ENCODE measurements at regions not wholly inside any gene's neighbourhood (a gene's known extent, or its start where the extent isn't known, plus 50 kb on each side); places are given as distances from the start of the nearest gene placed in this dataset.

DNA sequence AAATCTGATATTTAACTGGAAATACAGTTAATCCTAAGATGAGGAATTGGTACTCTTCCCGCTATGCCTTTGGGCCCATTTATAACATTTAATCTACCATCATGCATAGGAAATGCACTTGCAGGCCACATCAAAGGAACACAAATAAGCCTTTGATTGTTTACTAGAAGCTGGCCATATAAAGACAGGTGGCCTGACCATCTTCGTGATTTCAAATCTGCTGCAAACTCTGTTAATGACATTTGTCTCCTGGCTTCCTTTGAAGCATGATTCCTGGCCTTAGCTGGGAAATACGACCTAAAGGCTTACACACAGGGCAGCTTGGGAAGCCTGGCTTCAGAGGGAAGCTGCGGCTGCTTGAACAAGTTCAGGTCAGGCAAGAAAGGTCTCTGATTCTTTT is 552.1 kb downstream of the CDH26 start:
- no peak overlapping the region for H2AK5ac ChIP-seq (ENCODE audit: low read depth, low read length)
- H4K8ac ChIP-seq (ENCODE audit: extremely low read depth, insufficient read depth, low read length): no peak overlapping the region
- ChIA-PET CTCF (ENCODE audit: partially characterized antibody) (no interaction called here), POLR2A (ENCODE audit: partially characterized antibody) (no interaction called here)
- no peak overlapping the region for H2BK20ac ChIP-seq (ENCODE audit: low read length)
- H3K9me3 ChIP-seq (ENCODE audit: insufficient read depth in 2 of 2, low read depth in 1 of 2, low read length in 1 of 2): no peaks in the 10 kb centered on the region
- H2BK120ac ChIP-seq (replicated peaks; ENCODE audit: low read depth, low read length): no peak overlapping the region
- H3K36me3 ChIP-seq (ENCODE audit: control insufficient read depth in 2 of 4, insufficient read depth in 4 of 4, low read length in 3 of 4): no peaks in the 10 kb centered on the region
- H4K5ac ChIP-seq (ENCODE audit: insufficient read length, low read depth, low read length): no peak overlapping the region
- no peak overlapping the region for H3K4ac ChIP-seq (replicated peaks; ENCODE audit: insufficient read length, low read depth, low read length)
- no peak for FAIRE-seq
- 88% methylated on average over 4 of the region's 4 CpGs; no CpG with 5 or more reads in 1 of the 2 experiments for WGBS, 2 experiments (ENCODE audit: extremely low coverage in 1 of 2, insufficient coverage in 1 of 2, insufficient read length in 1 of 2, insufficient replicate concordance in 2 of 2, low coverage in 1 of 2, low lambda C conversion rate in 2 of 2, missing lambda C conversion rate in 1 of 2)
- H2BK5ac ChIP-seq (ENCODE audit: low read depth, low read length): no peak overlapping the region
- DNase-seq (ENCODE audit: low read depth in 1 of 2, low spot score in 2 of 2): no peak
- peaks cover 2 to 5% (median 3%) of the 10 kb centered on the region in 4 experiments; a peak in 2 of 7 replicates for H3K4me1 ChIP-seq (replicated peaks in 1 of 4; ENCODE audit: control insufficient read depth in 3 of 4, insufficient read depth in 4 of 4, low read length in 3 of 4)
- no peak overlapping the region for H3K4me2 ChIP-seq (ENCODE audit: insufficient read depth in 1 of 2, low read depth in 2 of 2, low read length in 2 of 2)
- H3K18ac ChIP-seq (ENCODE audit: extremely low read depth, low read length): no peak overlapping the region
- no peak overlapping the region for H2BK12ac ChIP-seq (ENCODE audit: low read depth, low read length)
- no peak overlapping the region for H3K14ac ChIP-seq (ENCODE audit: insufficient read length)
- no peak overlapping the region for H2BK15ac ChIP-seq (ENCODE audit: low read length)
- H3K4me3 ChIP-seq (ENCODE audit: extremely low read depth in 1 of 4, insufficient read depth in 2 of 4, low read depth in 3 of 4, low read length in 4 of 4): no peak overlapping the region
- no peaks in the 10 kb centered on the region for H3K79me2 ChIP-seq (ENCODE audit: control insufficient read depth in 1 of 2, insufficient read depth in 2 of 2, low read length in 2 of 2)
- H3K27ac ChIP-seq (ENCODE audit: low read depth, low read length): no peak overlapping the region
- H3K23me2 ChIP-seq (ENCODE audit: low read depth, low read length): no peaks in the 10 kb centered on the region
- no peak overlapping the region for H3K56ac ChIP-seq (replicated peaks; ENCODE audit: insufficient read length, low read depth, low read length)
- H3K79me1 ChIP-seq (ENCODE audit: low read depth, low read length): no peaks in the 10 kb centered on the region
- no peak overlapping the region for H4K91ac ChIP-seq (replicated peaks; ENCODE audit: insufficient read length, low read length)
- H3K9ac ChIP-seq (replicated peaks in 1 of 4; ENCODE audit: extremely low read depth in 1 of 4, low read depth in 3 of 4, low read length in 3 of 4): no peak overlapping the region
- no peak overlapping the region for H2AFZ ChIP-seq (ENCODE audit: low read length)
- no peaks in the 10 kb centered on the region; a peak in 1 of 7 replicates for H3K27me3 ChIP-seq (replicated peaks in 1 of 4; ENCODE audit: control insufficient read depth in 3 of 4, extremely low read depth in 1 of 4, insufficient read depth in 3 of 4, low read length in 3 of 4)
- no peaks in the 10 kb centered on the region for H4K20me1 ChIP-seq (replicated peaks in 1 of 2; ENCODE audit: control insufficient read depth in 1 of 2, insufficient read depth in 2 of 2, low read length in 2 of 2)
- H3K23ac ChIP-seq (ENCODE audit: insufficient read length): no peak overlapping the region
- TF ChIP-seq SUZ12 (IDR thresholded peaks at IDR 0.05; ENCODE audit: low read length) (no peak), KDM4A (IDR thresholded peaks at IDR 0.05; ENCODE audit: low read depth, low read length, severe bottlenecking) (no peak), SP2 (IDR thresholded peaks at IDR 0.05; ENCODE audit: low read length) (no peak), SRF (IDR thresholded peaks at IDR 0.05; ENCODE audit: low read depth, low read length) (no peak), BACH1 (IDR thresholded peaks at IDR 0.05; ENCODE audit: low read length) (no peak), KDM5A (IDR thresholded peaks at IDR 0.05; ENCODE audit: low read length) (no peak), POLR2AphosphoS5 (IDR thresholded peaks at IDR 0.05; ENCODE audit: low read depth, low read length) (no peak), ASH2L (IDR thresholded peaks at IDR 0.05; ENCODE audit: low read length) (no peak), CHD1 (IDR thresholded peaks at IDR 0.05; ENCODE audit: low read depth, low read length) (no peak), GABPA (IDR thresholded peaks at IDR 0.05; ENCODE audit: borderline replicate concordance, insufficient read depth, low read length) (no peak), SP1 (IDR thresholded peaks at IDR 0.05; ENCODE audit: low read depth, low read length) (no peak)
- TF ChIP-seq, protein P1, sequence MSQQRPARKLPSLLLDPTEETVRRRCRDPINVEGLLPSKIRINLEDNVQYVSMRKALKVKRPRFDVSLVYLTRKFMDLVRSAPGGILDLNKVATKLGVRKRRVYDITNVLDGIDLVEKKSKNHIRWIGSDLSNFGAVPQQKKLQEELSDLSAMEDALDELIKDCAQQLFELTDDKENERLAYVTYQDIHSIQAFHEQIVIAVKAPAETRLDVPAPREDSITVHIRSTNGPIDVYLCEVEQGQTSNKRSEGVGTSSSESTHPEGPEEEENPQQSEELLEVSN (IDR thresholded peaks at IDR 0.05): no peak
- TF ChIP-seq, protein P2, sequence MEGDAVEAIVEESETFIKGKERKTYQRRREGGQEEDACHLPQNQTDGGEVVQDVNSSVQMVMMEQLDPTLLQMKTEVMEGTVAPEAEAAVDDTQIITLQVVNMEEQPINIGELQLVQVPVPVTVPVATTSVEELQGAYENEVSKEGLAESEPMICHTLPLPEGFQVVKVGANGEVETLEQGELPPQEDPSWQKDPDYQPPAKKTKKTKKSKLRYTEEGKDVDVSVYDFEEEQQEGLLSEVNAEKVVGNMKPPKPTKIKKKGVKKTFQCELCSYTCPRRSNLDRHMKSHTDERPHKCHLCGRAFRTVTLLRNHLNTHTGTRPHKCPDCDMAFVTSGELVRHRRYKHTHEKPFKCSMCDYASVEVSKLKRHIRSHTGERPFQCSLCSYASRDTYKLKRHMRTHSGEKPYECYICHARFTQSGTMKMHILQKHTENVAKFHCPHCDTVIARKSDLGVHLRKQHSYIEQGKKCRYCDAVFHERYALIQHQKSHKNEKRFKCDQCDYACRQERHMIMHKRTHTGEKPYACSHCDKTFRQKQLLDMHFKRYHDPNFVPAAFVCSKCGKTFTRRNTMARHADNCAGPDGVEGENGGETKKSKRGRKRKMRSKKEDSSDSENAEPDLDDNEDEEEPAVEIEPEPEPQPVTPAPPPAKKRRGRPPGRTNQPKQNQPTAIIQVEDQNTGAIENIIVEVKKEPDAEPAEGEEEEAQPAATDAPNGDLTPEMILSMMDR (IDR thresholded peaks at IDR 0.05; ENCODE audit: control extremely low read depth in 1 of 3, insufficient read depth in 1 of 3, low read depth in 1 of 3, low read length in 3 of 3): no peak

Measured in H1 (cell line).